ENCODE measurements at regions not wholly inside any gene's neighbourhood (a gene's known extent, or its start where the extent isn't known, plus 50 kb on each side); places are given as distances from the start of the nearest gene placed in this dataset.
"Not testable (repeated sequence)": the region's sequence is repeated elsewhere in the genome, so short reads cannot be mapped to it uniquely, and the experiment has no call there.

- no peak for DNase-seq
- no peaks in the 10 kb centered on the region for H3K36me3 Mint-ChIP-seq
- H3K27ac Mint-ChIP-seq, result no peak overlapping the region
- no peak overlapping the region for H3K4me3 Mint-ChIP-seq
- peaks cover 0 to 2% (median 0%) of the 10 kb centered on the region in 3 donors for H3K27me3 Mint-ChIP-seq (ENCODE audit: low read depth in 3 of 3)
- peaks cover 7 to 38% (median 18%) of the 10 kb centered on the region in 6 donors for H3K9me3 Mint-ChIP-seq
- H3K4me1 Mint-ChIP-seq, result no peaks in the 10 kb centered on the region
Observed at GRCh38 chr1:79151006-79151796, 144.7 kb upstream of the ADGRL4 start.

- H3K9me3 Mint-ChIP-seq, result peaks cover 7 to 43% (median 18%) of the 10 kb centered on the region in 6 donors
- no peak overlapping the region for H3K4me3 Mint-ChIP-seq
- no peak overlapping the region for H3K27ac Mint-ChIP-seq
- H3K27me3 Mint-ChIP-seq (ENCODE audit: low read depth in 3 of 3), result peaks cover 0 to 2% (median 0%) of the 10 kb centered on the region in 3 donors
- DNase-seq, result no peak
- H3K36me3 Mint-ChIP-seq, result no peaks in the 10 kb centered on the region
- H3K4me1 Mint-ChIP-seq, result no peaks in the 10 kb centered on the region
Observed at GRCh38 chr1:79150576-79150975, 144.0 kb upstream of the ADGRL4 start.

GRCh38 chr1:79138227-79138626, 131.7 kb upstream of the ADGRL4 start:
- H3K4me3 Mint-ChIP-seq; H3K36me3 Mint-ChIP-seq; H3K27me3 Mint-ChIP-seq (ENCODE audit: low read depth in 3 of 3); H3K27ac Mint-ChIP-seq; H3K4me1 Mint-ChIP-seq; DNase-seq: not testable (repeated sequence)
- H3K9me3 Mint-ChIP-seq, result peaks cover 13 to 59% (median 25%) of the 10 kb centered on the region in 6 donors

GRCh38 chr1:79133774-79134364, 127.3 kb upstream of the ADGRL4 start:
- Mint-ChIP-seq H3K4me1 (no peaks in the 10 kb centered on the region), H3K4me3 (no peak overlapping the region)

GRCh38 chr1:79131626-79132025, 125.1 kb upstream of the ADGRL4 start:
- no peaks in the 10 kb centered on the region for H3K27me3 Mint-ChIP-seq (ENCODE audit: low read depth in 3 of 3)
- no peak overlapping the region for H3K4me3 Mint-ChIP-seq
- peaks cover 8 to 46% (median 31%) of the 10 kb centered on the region in 6 donors for H3K9me3 Mint-ChIP-seq
- no peak overlapping the region for H3K27ac Mint-ChIP-seq
- no peak for DNase-seq
- no peaks in the 10 kb centered on the region for H3K4me1 Mint-ChIP-seq
- no peaks in the 10 kb centered on the region for H3K36me3 Mint-ChIP-seq

More at GRCh38 chr1:79133774-79134364, 127.3 kb upstream of the ADGRL4 start:
- Mint-ChIP-seq H3K9me3 (peaks cover 12 to 59% (median 30%) of the 10 kb centered on the region in 6 donors), H3K27me3 (ENCODE audit: low read depth in 3 of 3) (no peaks in the 10 kb centered on the region), H3K36me3 (peaks cover 0 to 2% (median 0%) of the 10 kb centered on the region in 3 donors), H3K27ac (no peak overlapping the region)
- no peak for DNase-seq

- Mint-ChIP-seq H3K27ac (no peak overlapping the region), H3K36me3 (no peaks in the 10 kb centered on the region), H3K27me3 (ENCODE audit: low read depth in 3 of 3) (no peaks in the 10 kb centered on the region), H3K4me1 (no peaks in the 10 kb centered on the region), H3K9me3 (peaks cover 7 to 39% (median 25%) of the 10 kb centered on the region in 6 donors), H3K4me3 (no peak overlapping the region)
- DNase-seq, result no peak
Observed at GRCh38 chr1:79129914-79130313, 123.4 kb upstream of the ADGRL4 start.

GRCh38 chr1:79128722-79129121, 122.2 kb upstream of the ADGRL4 start:
- Mint-ChIP-seq H3K9me3 (peaks cover 4 to 38% (median 28%) of the 10 kb centered on the region in 6 donors), H3K27ac (no peak overlapping the region), H3K36me3 (no peaks in the 10 kb centered on the region), H3K4me3 (no peak overlapping the region), H3K4me1 (no peaks in the 10 kb centered on the region), H3K27me3 (ENCODE audit: low read depth in 3 of 3) (no peaks in the 10 kb centered on the region)
- no peak for DNase-seq

- Mint-ChIP-seq H3K27ac (no peak overlapping the region), H3K4me1 (no peaks in the 10 kb centered on the region), H3K4me3 (no peak overlapping the region), H3K27me3 (ENCODE audit: low read depth in 3 of 3) (no peaks in the 10 kb centered on the region), H3K36me3 (peaks cover 0 to 4% (median 0%) of the 10 kb centered on the region in 3 donors), H3K9me3 (peaks cover 2 to 26% (median 16%) of the 10 kb centered on the region in 6 donors)
- DNase-seq, result no peak
Observed at GRCh38 chr1:79124756-79125155, 118.2 kb upstream of the ADGRL4 start.

- Mint-ChIP-seq H3K4me3 (no peak overlapping the region), H3K27me3 (ENCODE audit: low read depth in 3 of 3) (no peaks in the 10 kb centered on the region), H3K4me1 (no peaks in the 10 kb centered on the region)
Observed at GRCh38 chr1:79122521-79122920, 116.0 kb upstream of the ADGRL4 start.

GRCh38 chr1:79117376-79117775, 110.8 kb upstream of the ADGRL4 start:
- no peaks in the 10 kb centered on the region for H3K4me1 Mint-ChIP-seq
- peaks cover 0 to 3% (median 0%) of the 10 kb centered on the region in 3 donors for H3K27me3 Mint-ChIP-seq (ENCODE audit: low read depth in 3 of 3)
- H3K27ac Mint-ChIP-seq, result no peak overlapping the region
- DNase-seq, result no peak
- H3K36me3 Mint-ChIP-seq, result peaks cover 0 to 4% (median 0%) of the 10 kb centered on the region in 3 donors
- H3K9me3 Mint-ChIP-seq, result peaks cover 13 to 48% (median 29%) of the 10 kb centered on the region in 6 donors
- no peak overlapping the region for H3K4me3 Mint-ChIP-seq

More at GRCh38 chr1:79122521-79122920, 116.0 kb upstream of the ADGRL4 start:
- no peak for DNase-seq
- Mint-ChIP-seq H3K27ac (no peak overlapping the region), H3K9me3 (peaks cover 4 to 33% (median 18%) of the 10 kb centered on the region in 6 donors), H3K36me3 (peaks cover 0 to 4% (median 0%) of the 10 kb centered on the region in 3 donors)

GRCh38 chr1:79113836-79114235, 107.3 kb upstream of the ADGRL4 start:
- no peaks in the 10 kb centered on the region for H3K36me3 Mint-ChIP-seq
- H3K4me1 Mint-ChIP-seq, result no peaks in the 10 kb centered on the region
- peaks cover 11 to 46% (median 21%) of the 10 kb centered on the region in 6 donors for H3K9me3 Mint-ChIP-seq
- peaks cover 0 to 3% (median 0%) of the 10 kb centered on the region in 3 donors for H3K27me3 Mint-ChIP-seq (ENCODE audit: low read depth in 3 of 3)
- no peak for DNase-seq
- no peak overlapping the region for H3K4me3 Mint-ChIP-seq
- H3K27ac Mint-ChIP-seq, result no peak overlapping the region

GRCh38 chr1:79110749-79111148, 104.2 kb upstream of the ADGRL4 start:
- DNase-seq, result no peak
- H3K27me3 Mint-ChIP-seq (ENCODE audit: low read depth in 3 of 3), result peaks cover 0 to 2% (median 0%) of the 10 kb centered on the region in 3 donors
- H3K4me3 Mint-ChIP-seq, result no peak overlapping the region
- H3K36me3 Mint-ChIP-seq, result no peaks in the 10 kb centered on the region
- peaks cover 11 to 56% (median 21%) of the 10 kb centered on the region in 6 donors for H3K9me3 Mint-ChIP-seq
- H3K27ac Mint-ChIP-seq, result no peak overlapping the region
- no peaks in the 10 kb centered on the region for H3K4me1 Mint-ChIP-seq

- H3K36me3 Mint-ChIP-seq, result no peaks in the 10 kb centered on the region
- no peak for DNase-seq
Observed at GRCh38 chr1:79109445-79109844, 102.9 kb upstream of the ADGRL4 start.

GRCh38 chr1:79105500-79105899, 99.0 kb upstream of the ADGRL4 start:
- DNase-seq, result no peak
- no peak overlapping the region for H3K27ac Mint-ChIP-seq
- peaks cover 8 to 55% (median 22%) of the 10 kb centered on the region in 6 donors for H3K9me3 Mint-ChIP-seq

More at GRCh38 chr1:79109445-79109844, 102.9 kb upstream of the ADGRL4 start:
- no peak overlapping the region for H3K4me3 Mint-ChIP-seq
- no peak overlapping the region for H3K27ac Mint-ChIP-seq
- no peaks in the 10 kb centered on the region for H3K4me1 Mint-ChIP-seq
- peaks cover 0 to 2% (median 0%) of the 10 kb centered on the region in 3 donors for H3K27me3 Mint-ChIP-seq (ENCODE audit: low read depth in 3 of 3)
- peaks cover 11 to 60% (median 25%) of the 10 kb centered on the region in 6 donors for H3K9me3 Mint-ChIP-seq

More at GRCh38 chr1:79105500-79105899, 99.0 kb upstream of the ADGRL4 start:
- Mint-ChIP-seq H3K4me1 (no peaks in the 10 kb centered on the region), H3K36me3 (no peaks in the 10 kb centered on the region), H3K4me3 (no peak overlapping the region), H3K27me3 (ENCODE audit: low read depth in 3 of 3) (peaks cover 0 to 2% (median 0%) of the 10 kb centered on the region in 3 donors)
